ENCODE measurements at regions not wholly inside any gene's neighbourhood (a gene's known extent, or its start where the extent isn't known, plus 50 kb on each side); places are given as distances from the start of the nearest gene placed in this dataset.

- in situ Hi-C loops (cut with MboI; ENCODE audit: low sequenced_read_pairs) = no loop called here
- WGBS, 2 experiments (ENCODE audit: extremely low coverage in 2 of 2, insufficient read length in 1 of 2) = no CpG with 5 or more reads among the region's 3 CpGs
- no peak for DNase-seq
Observed at GRCh38 chr3:166734734-166735133, 645.4 kb downstream of the ZBBX start.

More at GRCh38 chr3:166734734-166735133, 645.4 kb downstream of the ZBBX start:
- Histone ChIP-seq H4K20me1 (ENCODE audit: insufficient read depth, low read length) (no peaks in the 10 kb centered on the region), H3K18ac (ENCODE audit: low read depth, low read length) (no peak overlapping the region), H4K91ac (ENCODE audit: insufficient read depth, low read depth, low read length) (no peak overlapping the region), H3K56ac (ENCODE audit: extremely low read depth, insufficient read depth, low read length) (no peak overlapping the region), H2AFZ (replicated peaks; ENCODE audit: low read length, poor library complexity) (no peak overlapping the region), H3K79me1 (ENCODE audit: low read depth in 1 of 2, low read length in 2 of 2) (no peaks in the 10 kb centered on the region), H2BK120ac (ENCODE audit: low read depth, low read length) (no peak overlapping the region), H3K4me3 (ENCODE audit: insufficient read depth, low read depth, low read length) (no peak overlapping the region), H3K23ac (ENCODE audit: low read depth, low read length) (no peak overlapping the region), H3K27me3 (ENCODE audit: control insufficient read depth, insufficient read depth, low read length) (no peaks in the 10 kb centered on the region), H4K5ac (ENCODE audit: low read depth, low read length) (no peak overlapping the region), H2BK20ac (ENCODE audit: low read depth, low read length) (no peak overlapping the region), H3K4me2 (ENCODE audit: low read depth, low read length) (no peak overlapping the region), H3K27ac (ENCODE audit: insufficient read depth, low read length) (no peak overlapping the region), H3K9me3 (ENCODE audit: control insufficient read depth, insufficient read depth, low read length) (peaks cover 5% of the 10 kb centered on the region; the same call in 1 of the 2 replicates), H2AK5ac (ENCODE audit: low read depth, low read length) (no peak overlapping the region), H2BK15ac (ENCODE audit: low read depth, low read length) (no peak overlapping the region), H3K4ac (ENCODE audit: low read depth, low read length) (no peak overlapping the region), H2AK9ac (replicated peaks; ENCODE audit: low read depth, low read length, poor library complexity) (no peak overlapping the region), H3K9ac (ENCODE audit: low read depth, low read length) (no peak overlapping the region), H3K36me3 (ENCODE audit: control insufficient read depth, insufficient read depth, low read length) (no peaks in the 10 kb centered on the region), H3K14ac (replicated peaks; ENCODE audit: low read depth, low read length) (no peak overlapping the region), H2BK5ac (ENCODE audit: low read depth, low read length, poor library complexity, severe bottlenecking) (no peak overlapping the region), H4K8ac (ENCODE audit: low read depth in 2 of 2, low read length in 2 of 2) (no peak overlapping the region), H3K9me1 (ENCODE audit: insufficient read depth, low read length) (no peaks in the 10 kb centered on the region), H3K4me1 (ENCODE audit: control insufficient read depth, insufficient read depth, low read length) (no peaks in the 10 kb centered on the region)
- intact Hi-C loops (cut with micrococcal nuclease) (no loop called here), dilution Hi-C loops (cut with HindIII; ENCODE audit: low sequenced_read_pairs, unreplicated experiment) (no loop called here)
- BruUV-seq (replicated peaks) = no TSS peak
- ChIA-PET POLR2A (ENCODE audit: unreplicated experiment) (no interaction called here), CTCF (interaction anchor here (0.6 kb wide), 1 partner anchor 26 kb away, joined by 3 read pairs; no protein-coding TSS in a partner anchor)
- ATAC-seq (ENCODE audit: low read depth) = no peak
- TF ChIP-seq MXI1 (IDR thresholded peaks at IDR 0.05; ENCODE audit: borderline replicate concordance, low read depth, low read length) (no peak), CTCF (conservative IDR thresholded peaks at IDR 0.05; ENCODE audit: low read depth, low read length) (no peak), FOS (IDR thresholded peaks at IDR 0.05; ENCODE audit: low read depth, low read length) (no peak), RCOR1 (IDR thresholded peaks at IDR 0.05; ENCODE audit: insufficient replicate concordance, low read length) (no peak), MAFK (IDR thresholded peaks at IDR 0.05; ENCODE audit: low read depth, low read length) (no peak), USF2 (IDR thresholded peaks at IDR 0.05; ENCODE audit: low read depth, low read length) (no peak), SMC3 (IDR thresholded peaks at IDR 0.05; ENCODE audit: low read depth, low read length) (no peak), ELK1 (IDR thresholded peaks at IDR 0.05; ENCODE audit: borderline replicate concordance, low read depth, low read length) (no peak), CHD1 (IDR thresholded peaks at IDR 0.05; ENCODE audit: low read depth, low read length) (no peak), NFE2L2 (IDR thresholded peaks at IDR 0.05; ENCODE audit: low read depth, low read length) (no peak), POLR2A (IDR thresholded peaks at IDR 0.05; ENCODE audit: low read depth, low read length) (no peak), MAZ (IDR thresholded peaks at IDR 0.05; ENCODE audit: borderline replicate concordance, low read depth, low read length) (no peak), CEBPB (IDR thresholded peaks at IDR 0.05; ENCODE audit: low read depth, low read length) (no peak), RFX5 (IDR thresholded peaks at IDR 0.05; ENCODE audit: low read depth, low read length) (no peak), RAD21 (IDR thresholded peaks at IDR 0.05; ENCODE audit: low read length) (no peak), BHLHE40 (IDR thresholded peaks at IDR 0.05; ENCODE audit: low read depth, low read length) (no peak)

Measured in IMR-90 (cell line).